ENCODE measurements at regions not wholly inside any gene's neighbourhood (a gene's known extent, or its start where the extent isn't known, plus 50 kb on each side); places are given as distances from the start of the nearest gene placed in this dataset.
"Not testable (repeated sequence)": the region's sequence is repeated elsewhere in the genome, so short reads cannot be mapped to it uniquely, and the experiment has no call there.

DNA sequence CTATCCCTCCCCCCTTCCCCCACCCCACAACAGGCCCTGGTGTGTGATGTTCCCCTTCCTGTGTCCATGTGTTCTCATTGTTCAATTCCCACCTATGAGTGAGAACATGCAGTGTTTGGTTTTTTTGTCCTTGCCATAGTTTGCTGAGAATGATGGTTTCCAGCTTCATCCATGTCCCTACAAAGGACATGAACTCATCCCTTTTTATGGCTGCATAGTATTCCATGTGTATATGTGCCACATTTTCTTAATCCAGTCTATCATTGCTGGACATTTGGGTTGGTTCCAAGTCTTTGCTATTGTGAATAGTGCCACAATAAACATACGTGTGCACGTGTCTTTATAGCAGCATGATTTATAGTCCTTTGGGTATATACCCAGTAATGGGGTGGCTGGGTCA, 52.3 kb upstream of the MAN1A2 start:
- not testable (repeated sequence) for DNase-seq (ENCODE audit: low read depth, low spot score)

DNA sequence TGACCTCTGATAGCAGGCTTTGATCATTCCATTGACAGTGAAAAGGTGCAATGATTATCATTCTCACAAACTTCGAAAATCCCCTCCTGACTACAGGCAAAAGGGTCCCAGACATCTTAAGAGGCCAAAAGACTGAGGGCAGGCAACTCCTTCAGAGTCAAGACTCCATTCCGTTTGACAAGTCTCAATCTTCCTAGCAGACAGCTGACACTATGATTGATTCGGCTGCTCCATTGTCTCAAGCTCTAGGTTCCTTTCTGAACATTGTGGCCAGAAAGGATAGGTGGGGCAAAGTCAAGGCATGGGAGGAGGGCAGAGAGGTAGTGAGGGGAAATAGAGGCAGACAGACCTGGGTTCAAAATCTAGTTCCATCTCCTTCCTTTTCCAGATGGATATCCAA, 53.7 kb upstream of the MAN1A2 start:
- no peak for DNase-seq (ENCODE audit: low read depth, low spot score)

DNA sequence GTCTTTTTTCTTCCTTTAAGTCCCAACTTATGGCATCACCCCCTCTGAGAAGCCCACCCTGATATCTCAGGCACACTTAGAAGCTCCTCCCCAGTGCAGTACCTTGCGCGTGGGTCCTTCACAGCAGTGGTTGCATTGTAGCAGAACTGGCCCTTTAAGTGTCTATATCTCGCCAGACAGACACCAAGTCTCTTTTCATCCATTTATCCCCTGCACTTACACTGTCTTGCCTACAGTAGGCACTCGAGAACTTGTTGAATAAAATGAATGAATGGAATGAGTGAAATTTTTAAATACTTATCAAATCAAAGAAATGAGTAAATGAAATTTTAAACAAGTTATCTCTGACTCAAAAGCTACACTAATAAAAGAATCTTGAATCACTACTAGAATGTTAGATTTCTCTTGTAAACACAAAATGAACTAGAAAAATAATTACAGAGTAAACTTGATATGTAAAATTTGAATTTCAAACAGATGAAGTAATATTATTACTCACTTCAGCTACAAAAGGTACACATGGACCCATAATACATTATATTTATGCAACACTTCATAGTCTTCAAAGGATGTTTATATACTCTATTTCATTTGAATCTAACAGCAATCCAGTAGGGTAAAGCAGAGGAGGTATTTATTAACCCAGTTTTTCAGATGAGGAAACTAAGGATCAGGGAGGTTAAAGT, 54.7 kb upstream of the MAN1A2 start:
- DNase-seq (ENCODE audit: low read depth, low spot score): no peak

DNA sequence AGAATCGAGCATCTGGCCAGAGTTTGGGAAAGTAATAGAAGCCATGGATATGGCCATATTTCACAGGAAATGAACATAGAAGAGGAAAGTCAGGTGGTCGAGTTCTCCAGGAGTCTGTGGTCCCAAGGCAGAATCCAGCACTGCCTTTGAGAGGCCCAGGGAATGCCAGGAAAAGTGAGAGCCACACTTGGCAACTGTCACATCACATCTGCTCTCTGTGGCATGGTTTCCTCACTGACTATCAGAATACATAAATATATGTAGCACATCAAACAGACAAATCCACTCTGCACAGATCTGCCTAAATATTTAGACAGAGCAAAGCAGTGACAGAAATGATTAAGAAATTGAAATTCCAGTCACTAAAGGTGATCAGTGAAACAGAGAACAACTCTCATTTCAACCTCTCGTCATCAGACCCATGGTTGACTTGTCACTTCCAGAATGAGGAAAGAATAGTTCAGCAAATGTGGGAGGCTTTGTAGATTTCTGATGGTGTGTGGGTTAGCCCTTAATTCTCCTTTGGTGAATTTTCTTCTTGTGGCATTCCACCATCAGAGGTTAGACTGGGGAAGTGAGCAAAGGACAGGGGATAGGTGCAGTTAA, 58.8 kb upstream of the MAN1A2 start:
- no peak for DNase-seq (ENCODE audit: low read depth, low spot score)

DNA sequence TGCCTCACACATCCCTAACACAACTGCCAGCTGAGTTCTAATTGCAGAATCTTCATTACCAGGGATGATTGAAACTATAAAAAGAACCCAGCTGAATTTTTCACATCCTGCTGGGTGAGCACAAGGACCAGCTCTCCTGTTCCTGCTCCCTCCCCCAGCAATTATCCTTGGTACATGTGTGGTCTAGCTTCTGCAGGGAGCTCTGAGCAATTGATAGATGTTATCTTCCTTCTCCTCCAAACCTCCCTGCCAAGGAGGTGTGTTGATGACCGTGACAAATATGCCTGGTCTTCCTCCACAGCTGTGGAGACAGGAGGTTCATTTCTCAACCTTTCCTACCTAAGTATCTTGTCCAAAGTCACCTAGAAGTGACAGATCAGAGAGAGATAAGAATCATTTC, 65.3 kb upstream of the MAN1A2 start:
- DNase-seq (ENCODE audit: low read depth, low spot score): no peak

DNA sequence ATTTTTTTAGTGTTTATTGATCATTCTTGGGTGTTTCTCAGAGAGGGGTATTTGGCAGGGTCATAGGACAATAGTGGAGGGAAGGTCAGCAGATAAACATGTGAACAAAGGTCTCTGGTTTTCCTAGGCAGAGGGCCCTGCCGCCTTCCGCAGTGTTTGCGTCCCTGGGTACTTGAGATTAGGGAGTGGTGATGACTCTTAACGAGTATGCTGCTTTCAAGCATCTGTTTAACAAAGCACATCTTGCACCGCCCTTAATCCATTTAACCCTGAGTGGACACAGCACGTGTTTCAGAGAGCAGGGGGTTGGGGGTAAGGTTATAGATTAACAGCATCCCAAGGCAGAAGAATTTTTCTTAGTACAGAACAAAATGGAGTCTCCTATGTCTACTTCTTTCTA, 67.1 kb upstream of the MAN1A2 start:
- not testable (repeated sequence) for DNase-seq (ENCODE audit: low read depth, low spot score)

DNA sequence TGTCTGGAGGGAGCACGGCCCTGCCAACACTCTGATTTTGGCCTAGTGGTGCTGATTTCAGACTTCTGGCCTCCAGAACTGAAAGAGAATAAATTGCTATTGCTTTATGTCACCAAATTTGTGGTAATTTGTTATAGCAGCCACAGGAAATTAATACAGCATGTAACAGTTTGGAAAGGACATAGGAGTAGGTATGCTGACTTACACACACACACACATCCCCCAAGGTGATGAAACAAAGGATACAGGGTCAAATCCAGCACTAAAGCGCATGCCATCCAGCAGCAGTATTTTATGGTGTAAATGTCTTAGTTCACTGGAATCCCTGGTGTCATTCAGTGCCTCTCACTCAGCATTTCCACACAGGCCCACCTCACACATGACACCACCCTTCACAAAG, 72.2 kb upstream of the MAN1A2 start:
- DNase-seq (ENCODE audit: low read depth, low spot score): no peak

DNA sequence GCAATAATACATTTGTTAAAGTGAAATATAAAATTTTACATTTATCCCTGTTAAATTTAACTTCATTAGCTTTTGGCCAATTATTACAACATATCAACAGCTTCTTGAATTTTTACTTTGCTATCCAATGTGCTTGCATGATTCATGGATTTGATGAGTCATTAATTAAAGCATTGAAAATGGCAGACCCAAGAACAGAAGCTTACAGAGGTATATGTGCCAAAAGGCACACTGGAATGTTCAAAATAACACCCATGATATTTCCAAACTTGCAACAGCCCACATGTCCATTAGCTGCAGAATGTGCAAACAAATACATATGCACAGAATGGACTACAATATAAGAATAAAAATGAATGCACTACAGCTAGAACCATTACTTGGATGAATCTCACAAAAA, 76.4 kb upstream of the MAN1A2 start:
- DNase-seq (ENCODE audit: low read depth, low spot score): no peak

DNA sequence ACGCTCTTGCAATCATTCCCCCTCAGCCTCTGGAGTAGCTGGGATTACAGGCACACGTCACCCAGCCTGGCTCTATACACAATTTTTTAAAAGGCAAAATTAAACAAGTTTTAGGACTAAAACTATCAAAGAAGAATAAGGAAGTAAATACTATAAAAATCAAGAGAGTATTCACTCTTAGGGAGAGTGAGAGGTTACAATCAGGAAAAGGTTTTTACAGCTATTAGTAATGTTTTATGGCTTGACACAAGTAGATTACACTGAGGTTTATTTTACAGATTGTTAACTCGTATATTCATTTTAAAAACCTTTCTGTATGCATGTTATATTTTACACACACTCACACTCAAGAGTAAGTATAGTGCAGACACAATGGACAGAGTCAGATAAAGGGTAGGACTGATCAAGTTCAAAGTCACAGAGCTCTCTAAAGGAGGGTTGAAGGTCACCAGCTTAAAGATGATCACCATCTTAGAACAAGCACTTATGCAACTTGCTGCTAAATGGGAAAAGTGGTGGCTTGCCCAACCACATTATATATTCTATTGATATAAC, 77.9 kb upstream of the MAN1A2 start:
- no peak for DNase-seq (ENCODE audit: low read depth, low spot score)

DNA sequence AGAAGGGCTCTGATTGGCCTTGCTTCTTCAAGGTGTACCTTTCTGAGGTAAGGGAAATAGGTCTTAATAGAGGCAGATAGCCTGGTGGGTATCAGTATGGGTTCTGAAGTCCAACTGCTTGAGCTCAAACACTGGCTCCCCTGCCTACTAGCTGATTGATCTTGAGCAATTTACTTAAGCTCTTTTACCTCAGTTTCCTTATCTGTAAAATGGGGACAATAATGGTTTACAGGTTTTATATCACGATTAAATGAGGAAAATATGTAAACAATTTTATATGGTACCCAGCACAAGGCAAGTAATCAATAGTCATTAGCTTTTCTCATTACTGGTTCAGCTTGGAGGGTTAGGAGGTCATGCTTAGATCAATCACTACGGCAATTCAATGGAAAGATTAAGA, 75.8 kb upstream of the VTCN1 start:
- no peak for DNase-seq (ENCODE audit: low read depth, low spot score)

DNA sequence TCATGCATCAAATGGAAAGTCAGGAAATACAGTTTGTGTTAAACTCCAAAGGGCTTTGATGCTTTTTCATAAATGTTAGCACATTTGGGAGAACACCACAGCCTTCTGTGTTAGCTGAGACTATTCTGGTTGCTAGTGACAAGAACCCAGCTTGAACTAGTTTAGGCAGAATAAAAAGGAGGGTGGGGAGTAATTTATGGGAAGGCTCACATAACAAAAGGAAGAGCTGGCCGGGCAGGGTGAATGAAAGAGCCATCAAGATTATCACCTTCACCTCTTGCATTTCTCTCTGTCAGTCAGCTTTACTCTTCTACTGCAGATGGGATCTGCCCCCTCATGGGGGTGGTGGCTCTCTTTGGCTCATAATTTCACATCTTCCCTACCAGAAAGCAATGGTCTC, 75.4 kb upstream of the VTCN1 start:
- DNase-seq (ENCODE audit: low read depth, low spot score): peak; percentile 34

DNA sequence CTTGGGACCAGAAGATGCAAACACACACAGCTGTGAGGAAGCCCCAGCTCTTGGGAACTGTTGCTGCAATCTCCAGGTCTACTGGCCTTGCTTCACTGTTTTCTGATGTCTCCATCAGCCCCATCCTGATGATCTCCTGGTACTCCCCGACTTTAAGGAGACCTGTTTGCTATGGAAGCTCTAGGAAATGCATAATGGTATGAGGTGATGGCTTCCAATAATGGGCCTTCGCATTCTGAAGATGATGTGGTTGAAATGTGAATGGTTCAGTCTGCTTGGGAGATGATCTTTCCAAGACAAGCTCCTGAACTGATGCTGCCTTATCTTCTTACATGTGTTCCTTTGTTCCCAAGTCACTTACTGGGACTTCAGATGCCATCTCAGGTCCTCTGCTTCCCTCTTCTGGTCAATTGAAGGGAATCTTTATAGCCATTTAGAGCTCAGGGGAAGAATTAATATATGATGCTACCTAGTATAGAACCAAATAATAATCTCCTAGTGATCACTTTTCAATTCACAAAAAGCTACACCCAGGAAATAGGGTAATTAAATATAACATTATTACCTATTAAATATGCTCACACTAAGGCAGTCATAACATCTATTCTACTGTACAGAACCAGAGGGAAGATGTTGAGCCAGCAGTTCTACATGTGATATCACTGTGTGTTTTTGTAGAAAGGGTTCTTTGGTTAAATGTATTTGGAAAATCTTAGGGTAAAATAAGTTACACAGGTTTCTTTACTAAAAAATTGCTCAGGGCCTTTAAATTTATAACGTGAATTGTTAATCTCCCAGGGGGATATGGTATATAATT, 73.9 kb upstream of the VTCN1 start:
- DNase-seq (ENCODE audit: low read depth, low spot score): peak; percentile 47

DNA sequence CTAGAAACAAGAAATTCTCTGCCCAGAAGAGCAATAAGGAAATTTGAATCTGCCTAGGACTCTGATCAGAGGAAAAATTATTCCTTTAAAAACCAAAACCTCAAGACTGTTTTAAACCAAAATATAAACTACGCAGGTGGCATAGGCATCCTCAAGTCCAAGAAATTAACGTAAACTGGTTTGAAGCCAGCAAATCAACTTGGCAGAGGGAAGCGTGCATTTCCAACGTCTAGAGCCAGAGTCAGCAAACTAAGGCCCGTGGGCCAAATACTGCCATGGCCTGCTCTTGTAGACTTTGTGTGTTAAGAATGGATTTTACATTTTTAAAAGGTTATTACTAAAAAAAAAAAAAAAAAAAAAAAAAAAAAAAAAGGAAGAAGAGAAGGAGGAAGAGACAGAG, 67.8 kb upstream of the VTCN1 start:
- no peak for DNase-seq (ENCODE audit: low read depth, low spot score)

DNA sequence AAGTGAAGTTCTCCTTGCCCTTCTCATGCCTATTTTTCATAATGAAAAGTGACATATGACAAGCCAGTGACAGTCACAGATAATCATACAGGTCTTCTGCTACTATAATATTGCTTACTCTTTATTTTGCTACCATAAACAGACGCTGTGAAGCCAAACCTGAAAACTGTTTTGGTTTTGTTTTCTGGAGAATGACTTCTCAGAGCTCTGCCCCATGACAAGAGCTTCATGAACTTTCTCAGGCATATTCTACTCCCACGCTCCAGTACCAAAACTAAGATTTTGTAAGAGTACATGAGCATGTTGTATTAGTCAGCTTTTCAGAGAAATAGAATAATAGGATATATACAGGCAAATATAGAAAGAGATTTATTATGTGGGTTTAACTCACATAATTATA, 64.3 kb upstream of the VTCN1 start:
- no peak for DNase-seq (ENCODE audit: low read depth, low spot score)

DNA sequence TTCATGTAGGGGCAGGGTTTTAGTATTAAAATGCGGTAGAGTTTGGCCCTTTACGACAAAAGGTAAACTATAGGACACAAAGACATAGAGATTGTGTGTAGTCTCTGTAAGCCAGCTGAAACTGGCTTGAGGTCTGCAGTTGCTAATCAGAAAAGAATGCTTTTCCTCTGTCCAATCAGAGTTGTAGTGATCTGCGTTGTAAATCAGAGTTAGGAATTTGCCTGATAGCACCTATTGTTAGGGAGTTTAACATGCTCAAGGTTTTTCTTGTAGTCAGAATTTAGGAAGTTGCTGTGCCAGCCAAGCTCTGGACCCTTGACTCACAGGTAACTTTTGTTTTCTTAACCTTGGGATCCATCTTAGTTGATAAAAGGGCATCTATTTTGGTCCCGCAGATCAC, 61.2 kb upstream of the VTCN1 start:
- DNase-seq (ENCODE audit: low read depth, low spot score): peak; percentile 48

DNA sequence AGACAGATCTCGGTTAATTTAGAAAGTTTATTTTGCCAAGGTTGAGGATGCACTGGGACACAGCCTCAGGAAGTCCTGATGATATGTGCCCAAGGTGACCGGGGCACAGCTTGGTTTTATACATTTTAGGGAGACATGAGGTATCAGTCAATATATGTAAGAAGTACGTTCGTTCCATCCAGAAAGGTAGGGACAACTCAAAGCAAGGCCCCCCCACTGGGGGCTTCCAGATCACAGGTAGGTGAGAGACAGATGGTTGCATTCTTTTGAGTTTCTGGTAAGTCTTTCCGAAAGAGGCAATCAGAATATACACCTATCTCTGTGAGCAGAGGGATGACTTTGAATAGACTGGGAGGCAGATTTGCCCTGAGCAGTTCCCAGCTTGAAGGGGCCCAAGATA, 60.4 kb upstream of the VTCN1 start:
- no peak for DNase-seq (ENCODE audit: low read depth, low spot score)

DNA sequence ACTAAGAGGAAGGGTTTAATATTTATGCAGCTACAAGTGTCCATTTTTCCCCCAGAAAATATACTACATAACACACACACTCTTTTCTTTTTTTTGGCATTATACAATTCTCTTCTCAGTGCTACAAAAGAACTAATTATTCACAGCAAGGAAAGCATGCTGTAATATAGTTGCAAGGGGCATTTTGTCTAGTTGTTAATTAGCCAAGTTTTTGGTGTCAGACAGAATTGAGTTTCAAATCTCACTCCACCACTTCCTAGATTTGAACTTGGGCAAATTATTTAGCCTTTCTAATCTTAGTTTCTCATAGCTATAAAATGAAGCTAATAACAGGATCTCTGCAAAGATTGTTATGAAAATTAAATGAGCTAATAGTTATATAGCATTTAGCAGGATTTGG, 60.0 kb upstream of the VTCN1 start:
- no peak for DNase-seq (ENCODE audit: low read depth, low spot score)

DNA sequence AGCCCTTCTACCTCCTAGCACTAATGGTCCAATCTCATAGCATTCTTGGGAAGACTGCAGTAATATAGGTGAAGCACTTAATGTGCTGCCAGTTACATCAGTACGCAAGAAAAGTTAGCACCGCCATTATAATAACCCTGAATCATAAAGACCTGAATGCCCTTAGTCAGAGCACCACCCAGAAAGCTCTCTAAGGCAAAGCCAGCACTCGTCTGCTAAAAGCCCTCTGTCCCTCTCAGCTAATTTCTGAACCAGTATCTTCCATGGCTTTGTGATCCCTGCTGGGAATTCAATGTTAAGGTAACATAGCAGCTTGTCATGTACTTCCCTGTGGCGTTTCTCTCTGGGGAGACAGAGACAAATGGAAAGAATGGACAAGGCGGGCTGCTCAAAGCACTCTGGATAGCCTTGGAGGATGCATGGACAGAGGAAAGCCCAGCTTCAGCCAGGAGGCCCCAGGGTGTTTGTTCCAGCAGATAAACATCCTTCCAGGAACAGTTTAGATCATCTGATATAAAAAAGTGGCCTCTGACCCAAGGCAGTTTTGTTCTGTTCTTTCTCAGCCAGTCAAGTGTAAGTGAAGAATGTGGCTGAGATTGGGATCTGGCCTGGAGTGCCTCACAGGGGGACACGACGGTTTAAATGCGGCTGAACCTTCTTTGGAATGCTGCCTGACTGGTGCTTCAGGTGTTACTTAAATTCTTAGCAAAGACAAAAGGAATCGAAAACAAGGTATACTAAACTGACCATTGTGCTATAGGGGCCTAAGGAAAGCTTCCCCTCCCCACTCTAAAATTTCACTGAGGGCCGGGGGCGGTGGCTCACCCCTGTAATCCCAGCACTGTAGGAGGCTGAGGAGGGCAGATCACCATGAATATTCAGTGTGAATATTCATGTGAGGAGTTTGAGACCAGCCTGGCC, 58.1 kb upstream of the VTCN1 start:
- DNase-seq (ENCODE audit: low read depth, low spot score): peak; percentile 99

DNA sequence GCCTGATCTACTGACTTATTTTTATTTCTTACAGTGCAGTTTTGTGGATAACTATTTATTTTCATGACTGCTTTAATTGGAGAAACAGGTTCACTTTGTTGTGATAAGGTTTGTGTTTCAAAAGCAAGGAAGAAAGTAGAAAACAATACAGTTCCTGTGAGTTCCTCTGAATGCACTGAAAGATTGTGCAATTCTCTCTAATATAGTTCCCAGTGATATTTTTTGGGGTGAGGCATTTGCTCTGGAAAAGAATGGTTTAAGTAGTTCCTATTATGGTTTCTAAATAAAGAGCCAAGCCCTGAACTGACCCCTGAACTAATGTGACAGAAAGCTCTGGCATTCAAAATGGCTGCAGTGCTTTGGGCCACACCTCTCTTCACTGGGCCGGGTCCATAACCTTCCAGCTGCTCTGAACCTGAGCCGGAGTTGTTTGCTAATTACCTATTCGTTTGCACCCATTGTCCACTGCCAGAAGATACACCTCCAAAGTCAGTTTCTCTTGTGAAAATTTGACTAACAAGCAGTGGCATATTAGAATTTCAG, 56.6 kb upstream of the VTCN1 start:
- no peak for DNase-seq (ENCODE audit: low read depth, low spot score)

DNA sequence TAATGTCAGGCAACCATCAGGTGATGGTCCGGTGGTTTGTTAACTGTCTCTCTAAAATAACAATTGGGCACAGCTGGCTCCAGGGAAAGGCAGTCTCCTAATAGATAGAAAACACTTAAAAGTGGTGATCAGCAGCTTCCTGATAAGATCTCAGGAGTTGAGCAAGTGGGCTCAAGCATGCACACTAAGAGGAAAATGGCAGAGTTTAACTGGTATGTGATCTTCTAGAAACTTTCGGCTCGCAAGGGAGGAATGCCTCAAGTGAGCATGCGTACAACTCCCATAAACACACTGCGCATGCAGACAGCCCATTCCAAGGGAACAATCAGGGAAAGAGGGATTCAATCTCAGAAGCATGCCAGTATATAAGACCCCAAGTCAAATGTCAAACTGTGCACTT, 52.2 kb upstream of the VTCN1 start:
- DNase-seq (ENCODE audit: low read depth, low spot score): no peak

DNA sequence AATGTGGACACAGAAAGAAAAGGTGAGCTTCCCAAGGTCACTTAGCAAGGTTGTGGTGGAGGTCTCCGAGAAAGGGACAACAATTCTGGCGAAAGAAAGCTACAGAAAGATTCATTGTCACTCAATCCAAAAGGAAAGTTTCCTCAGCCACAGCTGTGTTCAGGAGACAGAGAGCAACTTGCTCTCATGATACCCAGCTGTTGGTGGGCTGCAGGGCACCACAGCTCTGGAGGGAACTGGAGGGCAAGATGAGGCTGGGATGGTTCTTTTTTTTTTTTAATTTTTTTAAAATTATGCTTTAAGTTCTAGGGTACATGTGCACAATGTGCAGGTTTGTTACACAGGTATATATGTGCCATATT, 50.7 kb upstream of the VTCN1 start:
- DNase-seq (ENCODE audit: low read depth, low spot score): no peak

Data from ELF-1 (cell line).